Keratinocyte (primary cell): ENCODE measurements at regions not wholly inside any gene's neighbourhood (a gene's known extent, or its start where the extent isn't known, plus 50 kb on each side); places are given as distances from the start of the nearest gene placed in this dataset.

Source experiments
- DNase-seq: peaks from one replicate; pipeline ENCODE4 v3.0.0-alpha.2; 2011; ENCODE audit warnings: low read depth, missing footprints, low spot score
- FAIRE-seq: peaks from 2 replicates; lab custom pipeline; 2011; peaks lifted over from hg19 to GRCh38; lab: Jason Lieb, UNC
- H2AFZ ChIP-seq: 2 replicates; pipeline ENCODE4 v1.6.0; 2012; ENCODE audit warnings: low read length, control low read depth, inconsistent platforms; ENCODE audit not compliant: control insufficient read depth
- H3K27ac ChIP-seq: 2 replicates; pipeline ENCODE4 v1.5.1; 2011; ENCODE audit warnings: low read length; ENCODE audit not compliant: control insufficient read depth, insufficient read depth
- H3K27me3 ChIP-seq: 3 replicates; pipeline ENCODE4 v1.6.0; 2011; ENCODE audit warnings: low read length; ENCODE audit not compliant: control insufficient read depth, insufficient read depth; ENCODE audit errors: extremely low read depth
- H3K36me3 ChIP-seq, 2 experiments: 2 replicates in 1 of 2; 3 replicates in 1 of 2; pipeline ENCODE4 v1.5.1; 2011; ENCODE audit warnings: low read length in 2 of 2, mild to moderate bottlenecking in 1 of 2; ENCODE audit not compliant: control insufficient read depth in 2 of 2, insufficient read depth in 2 of 2; ENCODE audit errors: extremely low read depth in 1 of 2
- H3K4me1 ChIP-seq: 3 replicates; pipeline ENCODE4 v1.5.1; 2011; ENCODE audit warnings: low read length; ENCODE audit not compliant: control insufficient read depth, insufficient read depth; ENCODE audit errors: extremely low read depth
- H3K4me2 ChIP-seq: 3 replicates; pipeline ENCODE4 v1.6.0; 2011; ENCODE audit warnings: low read depth, low read length; ENCODE audit not compliant: control insufficient read depth, insufficient read depth; ENCODE audit errors: extremely low read depth
- H3K4me3 ChIP-seq, 3 experiments: fragments of 200-600 bp in 1 of 3; sonication (generic) in 1 of 3; 2 replicates in 2 of 3; 3 replicates in 1 of 3; pipeline ENCODE4 v1.5.1; 2011 to 2016; ENCODE audit warnings: low read length in 3 of 3, mild to moderate bottlenecking in 3 of 3, control low read depth in 2 of 3, inconsistent platforms in 1 of 3, low read depth in 1 of 3, mixed read lengths in 1 of 3, mixed run types in 1 of 3, moderate library complexity in 1 of 3; ENCODE audit not compliant: control insufficient read depth in 2 of 3, insufficient read depth in 2 of 3; ENCODE audit errors: extremely low read depth in 1 of 3
- H3K79me2 ChIP-seq: 2 replicates; pipeline ENCODE4 v1.6.0; 2012; ENCODE audit warnings: low read length; ENCODE audit not compliant: control insufficient read depth, insufficient read depth
- H3K9ac ChIP-seq: 3 replicates; pipeline ENCODE4 v1.6.0; 2011; ENCODE audit warnings: low read length; ENCODE audit not compliant: control insufficient read depth, insufficient read depth; ENCODE audit errors: extremely low read depth
- H3K9me1 ChIP-seq: 3 replicates; pipeline ENCODE4 v1.6.0; 2011; ENCODE audit warnings: low read length; ENCODE audit not compliant: control insufficient read depth, insufficient read depth; ENCODE audit errors: extremely low read depth
- H3K9me3 ChIP-seq: 2 replicates; pipeline ENCODE4 v1.5.1; 2012; ENCODE audit warnings: low read depth, low read length; ENCODE audit not compliant: control insufficient read depth
- H4K20me1 ChIP-seq: 3 replicates; pipeline ENCODE4 v1.6.0; 2011; ENCODE audit warnings: low read length; ENCODE audit not compliant: control insufficient read depth, insufficient read depth; ENCODE audit errors: extremely low read depth
- EZH2 ChIP-seq: IDR thresholded peaks from one replicate; pipeline ENCODE4 v1.6.1; 2012; ENCODE audit warnings: inconsistent platforms, mild to moderate bottlenecking, low read length, moderate library complexity
- dilution Hi-C: fragments of 300-500 bp; cut with MboI; formaldehyde crosslinking; loops from one replicate; pipeline ENCODE4 v1.7.0; 2020; ENCODE audit warnings: low sequenced_read_pairs; ENCODE audit not compliant: extremely low pct_ligation_motif_present
- TF ChIP-seq, protein P1 (sequence below), 3 experiments: IDR thresholded peaks in 1 of 3; conservative IDR thresholded peaks in 1 of 3; optimal IDR thresholded peaks in 1 of 3; 2 replicates in 2 of 3; 3 replicates in 1 of 3; pipeline versions ENCODE3 to v1.5.1; 2011; ENCODE audit warnings: low read length in 3 of 3, mild to moderate bottlenecking in 3 of 3, moderate library complexity in 2 of 3, control low read depth in 1 of 3, inconsistent platforms in 1 of 3; ENCODE audit not compliant: insufficient read depth in 2 of 3; ENCODE audit errors: extremely low read depth in 1 of 3

DNA sequence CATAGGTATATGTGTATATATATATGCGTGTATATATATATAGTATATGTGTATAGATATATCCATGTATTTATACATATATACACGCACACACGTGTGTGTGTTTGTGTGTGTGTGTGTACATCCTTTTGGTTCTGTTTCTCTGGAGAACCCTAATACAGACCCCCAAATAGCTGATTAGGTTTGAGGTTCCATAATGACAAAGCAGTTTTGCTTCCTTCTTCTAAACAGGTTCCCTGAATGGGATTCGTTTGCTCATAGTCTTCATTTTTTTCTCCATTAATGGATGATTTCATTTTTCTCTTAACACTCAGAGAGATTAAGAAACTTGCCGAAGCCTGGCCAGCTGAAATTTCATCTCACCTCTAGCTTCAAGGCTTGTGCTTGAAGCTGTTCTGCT is 234.0 kb upstream of the BCOR start:
- Histone ChIP-seq H3K79me2 (no peaks in the 10 kb centered on the region), H3K4me2 (no peak overlapping the region), H3K4me3 (no peak overlapping the region), H3K9me1 (no peaks in the 10 kb centered on the region), H3K27ac (no peak overlapping the region), H3K36me3 (no peaks in the 10 kb centered on the region), H3K27me3 (no peaks in the 10 kb centered on the region), H4K20me1 (no peaks in the 10 kb centered on the region), H3K9ac (no peak overlapping the region), H3K4me1 (no peaks in the 10 kb centered on the region), H2AFZ (no peak overlapping the region), H3K9me3 (no peaks in the 10 kb centered on the region)
- dilution Hi-C loops = no loop called here
- DNase-seq = no peak
- FAIRE-seq = no peak
- TF ChIP-seq, protein P1, sequence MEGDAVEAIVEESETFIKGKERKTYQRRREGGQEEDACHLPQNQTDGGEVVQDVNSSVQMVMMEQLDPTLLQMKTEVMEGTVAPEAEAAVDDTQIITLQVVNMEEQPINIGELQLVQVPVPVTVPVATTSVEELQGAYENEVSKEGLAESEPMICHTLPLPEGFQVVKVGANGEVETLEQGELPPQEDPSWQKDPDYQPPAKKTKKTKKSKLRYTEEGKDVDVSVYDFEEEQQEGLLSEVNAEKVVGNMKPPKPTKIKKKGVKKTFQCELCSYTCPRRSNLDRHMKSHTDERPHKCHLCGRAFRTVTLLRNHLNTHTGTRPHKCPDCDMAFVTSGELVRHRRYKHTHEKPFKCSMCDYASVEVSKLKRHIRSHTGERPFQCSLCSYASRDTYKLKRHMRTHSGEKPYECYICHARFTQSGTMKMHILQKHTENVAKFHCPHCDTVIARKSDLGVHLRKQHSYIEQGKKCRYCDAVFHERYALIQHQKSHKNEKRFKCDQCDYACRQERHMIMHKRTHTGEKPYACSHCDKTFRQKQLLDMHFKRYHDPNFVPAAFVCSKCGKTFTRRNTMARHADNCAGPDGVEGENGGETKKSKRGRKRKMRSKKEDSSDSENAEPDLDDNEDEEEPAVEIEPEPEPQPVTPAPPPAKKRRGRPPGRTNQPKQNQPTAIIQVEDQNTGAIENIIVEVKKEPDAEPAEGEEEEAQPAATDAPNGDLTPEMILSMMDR (optimal IDR thresholded peaks at IDR 0.05 in 1 of 3, IDR thresholded peaks at IDR 0.05 in 1 of 3, conservative IDR thresholded peaks at IDR 0.05 in 1 of 3; ENCODE audit: extremely low read depth in 1 of 3, insufficient read depth in 2 of 3, low read length in 3 of 3) = no peak
- TF ChIP-seq EZH2 = no peak

DNA sequence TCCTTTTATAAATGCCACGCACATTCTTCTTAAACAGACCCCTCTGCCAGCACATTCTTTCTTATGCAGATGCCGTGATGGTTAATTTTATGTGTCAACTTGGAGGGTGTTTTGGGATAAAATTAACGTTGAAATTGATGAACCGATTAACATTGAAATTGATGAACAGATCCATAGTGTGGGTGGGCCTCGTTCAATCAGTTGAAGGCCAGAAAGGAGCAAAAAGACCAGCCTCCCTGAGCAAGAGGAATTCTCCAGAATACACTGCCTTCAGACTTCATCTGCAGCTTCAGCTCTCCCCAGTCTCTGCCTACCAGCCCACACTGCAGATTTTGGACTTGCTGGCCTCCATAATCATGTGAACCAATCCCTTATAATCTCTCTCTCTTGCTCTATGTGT is 233.6 kb upstream of the BCOR start:
- DNase-seq (no peak), FAIRE-seq (no peak)
- Histone ChIP-seq H3K27me3 (no peaks in the 10 kb centered on the region), H3K79me2 (no peaks in the 10 kb centered on the region), H3K4me3 (no peak overlapping the region), H3K4me1 (no peaks in the 10 kb centered on the region), H3K4me2 (no peak overlapping the region), H3K9me3 (no peaks in the 10 kb centered on the region), H3K27ac (no peak overlapping the region), H2AFZ (no peak overlapping the region), H3K9me1 (no peaks in the 10 kb centered on the region), H4K20me1 (no peaks in the 10 kb centered on the region), H3K36me3 (no peaks in the 10 kb centered on the region), H3K9ac (no peak overlapping the region)
- no peak for TF ChIP-seq EZH2
- TF ChIP-seq, protein P1 (optimal IDR thresholded peaks at IDR 0.05 in 1 of 3, IDR thresholded peaks at IDR 0.05 in 1 of 3, conservative IDR thresholded peaks at IDR 0.05 in 1 of 3; ENCODE audit: extremely low read depth in 1 of 3, insufficient read depth in 2 of 3, low read length in 3 of 3) = no peak
- dilution Hi-C loops = no loop called here
